Esophagus muscularis mucosa (tissue), 4 donors: ENCODE measurements at regions not wholly inside any gene's neighbourhood (a gene's known extent, or its start where the extent isn't known, plus 50 kb on each side); places are given as distances from the start of the nearest gene placed in this dataset.
A peak's percentile ranks its signal among the peaks of the same experiment; 100 is the strongest.
"Not testable (repeated sequence)": the region's sequence is repeated elsewhere in the genome, so short reads cannot be mapped to it uniquely, and the experiment has no call there.

Experiments
- DNase-seq: peaks from one replicate; pipeline ENCODE4 v3.0.0-alpha.2; 2017; ENCODE audit errors: extremely low spot score
- H3K27ac ChIP-seq, 4 donors: fragments of 200-600 bp; sonication (generic); replicated peaks in 1 of 4; 1 replicate in 3 of 4; 2 replicates in 1 of 4; pipeline ENCODE4 v1.5.1; 2016 to 2019; ENCODE audit warnings: mild to moderate bottlenecking in 1 of 4
- H3K27me3 ChIP-seq, 4 donors: fragments of 200-600 bp; sonication (generic); one replicate each; pipeline versions ENCODE4 v1.5.1 to v1.6.0; 2016 to 2019
- H3K36me3 ChIP-seq, 4 donors: fragments of 200-600 bp; sonication (generic); one replicate each; pipeline ENCODE4 v1.5.1; 2016 to 2019
- H3K4me1 ChIP-seq, 4 donors: fragments of 200-600 bp; sonication (generic); one replicate each; pipeline ENCODE4 v1.5.1; 2016 to 2019
- H3K4me3 ChIP-seq, 4 donors: fragments of 200-600 bp; sonication (generic); 1 replicate in 2 of 4; 2 replicates in 2 of 4; pipeline ENCODE4 v1.5.1; 2016 to 2019; ENCODE audit warnings: mild to moderate bottlenecking in 4 of 4, moderate library complexity in 1 of 4
- H3K9me3 ChIP-seq, 4 donors: fragments of 200-600 bp; sonication (generic); 1 replicate in 3 of 4; 2 replicates in 1 of 4; pipeline ENCODE4 v1.5.1; 2016 to 2019
- EP300 ChIP-seq: sonication (generic); formaldehyde crosslinking; IDR thresholded peaks from one replicate; pipeline ENCODE4 v1.6.1; 2017; ENCODE audit warnings: antibody characterized with exemption
- POLR2A ChIP-seq: fragments of 450-650 bp; IDR thresholded peaks from one replicate; pipeline ENCODE4 v1.6.1; 2017; ENCODE audit warnings: antibody characterized with exemption, moderate library complexity, mild to moderate bottlenecking, low read depth
- POLR2AphosphoS5 ChIP-seq, 2 donors: sonication (generic); formaldehyde crosslinking; IDR thresholded peaks; one replicate each; pipeline ENCODE4 v1.6.1; 2017; ENCODE audit warnings: antibody characterized with exemption in 2 of 2
- WGBS: methylation state at CpG from one replicate; pipeline ENCODE4 v1.1.5; 2018; 5-methylcytosine and 5-hydroxymethylcytosine counted together
- intact Hi-C: fragments of 100-400 bp; cut with DNase I; formaldehyde crosslinking; loops from one replicate; pipeline ENCODE4 v1.15.1; 2023
- TF ChIP-seq, protein P1 (sequence below), 3 experiments: fragments of 200-600 bp in 2 of 3; fragments of 450-650 bp in 1 of 3; sonication (generic) in 2 of 3; IDR thresholded peaks; one replicate each; pipeline ENCODE4 v1.5.1; 2017 to 2019; ENCODE audit warnings: antibody characterized with exemption in 3 of 3, mild to moderate bottlenecking in 2 of 3, moderate library complexity in 1 of 3

DNA sequence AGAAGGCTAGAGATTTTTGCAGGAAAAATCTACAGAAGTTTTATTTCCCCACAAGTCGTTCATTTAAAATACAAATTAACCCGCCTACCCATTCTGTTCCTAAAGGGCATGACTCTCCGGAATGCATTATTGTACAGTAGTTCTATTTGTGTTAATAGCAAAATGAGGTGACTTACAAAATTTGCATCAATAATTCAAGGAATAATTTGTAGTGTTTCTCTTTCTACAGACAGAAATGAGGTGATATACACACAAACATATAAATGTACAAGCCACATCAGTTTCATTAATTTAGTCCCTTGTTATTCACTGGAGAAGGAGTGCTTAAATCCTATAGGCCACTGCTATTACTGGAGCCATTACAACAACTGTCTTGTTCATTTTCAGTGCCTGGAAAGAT is 501.3 kb upstream of the DIAPH2 start:
- Histone ChIP-seq H3K27me3 (no peaks in the 10 kb centered on the region), H3K36me3 (no peaks in the 10 kb centered on the region), H3K4me1 (no peaks in the 10 kb centered on the region), H3K9me3 (no peaks in the 10 kb centered on the region), H3K27ac (no peak overlapping the region), H3K4me3 (no peak overlapping the region)
- TF ChIP-seq POLR2AphosphoS5 (IDR thresholded peaks at IDR 0.05) (no peak), EP300 (no peak), POLR2A (no peak)
- TF ChIP-seq, protein P1, sequence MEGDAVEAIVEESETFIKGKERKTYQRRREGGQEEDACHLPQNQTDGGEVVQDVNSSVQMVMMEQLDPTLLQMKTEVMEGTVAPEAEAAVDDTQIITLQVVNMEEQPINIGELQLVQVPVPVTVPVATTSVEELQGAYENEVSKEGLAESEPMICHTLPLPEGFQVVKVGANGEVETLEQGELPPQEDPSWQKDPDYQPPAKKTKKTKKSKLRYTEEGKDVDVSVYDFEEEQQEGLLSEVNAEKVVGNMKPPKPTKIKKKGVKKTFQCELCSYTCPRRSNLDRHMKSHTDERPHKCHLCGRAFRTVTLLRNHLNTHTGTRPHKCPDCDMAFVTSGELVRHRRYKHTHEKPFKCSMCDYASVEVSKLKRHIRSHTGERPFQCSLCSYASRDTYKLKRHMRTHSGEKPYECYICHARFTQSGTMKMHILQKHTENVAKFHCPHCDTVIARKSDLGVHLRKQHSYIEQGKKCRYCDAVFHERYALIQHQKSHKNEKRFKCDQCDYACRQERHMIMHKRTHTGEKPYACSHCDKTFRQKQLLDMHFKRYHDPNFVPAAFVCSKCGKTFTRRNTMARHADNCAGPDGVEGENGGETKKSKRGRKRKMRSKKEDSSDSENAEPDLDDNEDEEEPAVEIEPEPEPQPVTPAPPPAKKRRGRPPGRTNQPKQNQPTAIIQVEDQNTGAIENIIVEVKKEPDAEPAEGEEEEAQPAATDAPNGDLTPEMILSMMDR (IDR thresholded peaks at IDR 0.05), result no peak
- 76% methylated on average over 3 of the region's 3 CpGs for WGBS
- intact Hi-C loops, result loop anchor here (10.0 kb wide), 1 partner anchor 419 kb away; no protein-coding TSS in a partner anchor
- no peak for DNase-seq

DNA sequence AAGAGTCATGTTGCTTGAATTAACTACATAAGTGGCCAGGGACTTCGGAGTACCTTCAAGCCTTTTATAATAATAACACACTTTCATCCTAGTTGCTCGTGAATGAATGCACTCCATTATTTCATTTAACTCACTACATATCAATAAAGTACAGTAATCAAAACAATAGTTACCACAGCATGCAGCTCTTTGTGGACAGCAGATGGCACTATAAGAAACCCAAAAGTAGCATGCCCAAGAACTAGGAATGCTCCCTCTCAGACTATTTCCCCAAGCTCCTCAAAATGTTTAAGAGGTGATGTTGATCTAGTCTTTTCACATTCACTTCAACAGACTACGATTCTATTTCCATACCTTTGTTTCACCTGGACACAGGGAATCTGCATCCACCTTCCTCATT is 500.8 kb upstream of the DIAPH2 start:
- TF ChIP-seq POLR2A, result no peak
- TF ChIP-seq EP300, result no peak
- TF ChIP-seq, protein P1 (IDR thresholded peaks at IDR 0.05), result peak in 1 of 3 experiments; percentile 38
- no peak for TF ChIP-seq POLR2AphosphoS5 (IDR thresholded peaks at IDR 0.05)
- intact Hi-C loops, result loop anchor here (10.0 kb wide), 1 partner anchor 419 kb away; no protein-coding TSS in a partner anchor
- DNase-seq, result no peak
- Histone ChIP-seq H3K4me1 (no peaks in the 10 kb centered on the region), H3K27ac (no peak overlapping the region), H3K36me3 (no peaks in the 10 kb centered on the region), H3K4me3 (no peak overlapping the region), H3K9me3 (no peaks in the 10 kb centered on the region), H3K27me3 (no peaks in the 10 kb centered on the region)
- 30% methylated on average over 3 of the region's 3 CpGs for WGBS

DNA sequence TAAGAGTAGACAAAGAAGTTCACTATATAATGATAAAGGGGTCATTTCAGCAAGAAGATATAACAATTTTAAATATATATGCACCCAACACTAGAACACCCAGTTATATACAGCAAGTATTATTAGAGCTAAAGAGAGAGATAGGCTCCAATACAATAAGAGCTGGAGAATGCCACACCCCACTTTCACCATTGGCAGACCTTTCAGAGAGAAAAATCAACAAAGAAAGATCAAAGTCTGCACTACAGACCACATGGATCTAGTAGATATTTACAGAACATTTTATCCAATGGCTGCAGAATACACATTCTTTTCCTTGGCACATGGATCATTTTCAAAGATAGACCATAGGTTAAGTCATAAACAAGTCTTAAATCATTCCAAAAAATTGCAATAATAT is 479.7 kb upstream of the DIAPH2 start:
- no peaks in the 10 kb centered on the region for H3K4me1 ChIP-seq
- H3K4me3 ChIP-seq, result no peak overlapping the region
- TF ChIP-seq EP300, result no peak
- TF ChIP-seq POLR2A, result no peak
- TF ChIP-seq POLR2AphosphoS5 (IDR thresholded peaks at IDR 0.05), result no peak
- TF ChIP-seq, protein P1 (IDR thresholded peaks at IDR 0.05), result no peak
- intact Hi-C loops, result no loop called here
- H3K9me3 ChIP-seq, result no peaks in the 10 kb centered on the region
- no peak overlapping the region for H3K27ac ChIP-seq
- no peaks in the 10 kb centered on the region for H3K36me3 ChIP-seq
- no peak for DNase-seq
- H3K27me3 ChIP-seq, result no peaks in the 10 kb centered on the region

DNA sequence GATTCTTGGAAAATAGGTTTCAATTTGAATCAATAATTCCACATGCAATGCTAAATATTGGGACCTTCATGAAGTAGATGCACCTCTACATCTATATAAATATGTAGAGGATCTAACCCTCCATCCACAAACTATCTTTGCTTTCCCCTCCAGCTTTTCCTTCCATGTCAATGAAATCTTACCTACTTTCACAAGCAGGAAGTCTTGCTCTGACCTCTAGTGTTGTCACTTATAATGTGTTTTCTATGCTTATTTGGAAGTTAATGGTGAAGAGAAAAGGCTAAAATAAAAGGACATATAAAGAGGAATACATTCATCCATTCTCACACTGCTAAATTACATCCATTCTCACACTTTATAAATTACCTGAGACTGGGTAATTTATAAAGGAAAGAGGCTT is 472.7 kb upstream of the DIAPH2 start:
- Histone ChIP-seq H3K9me3 (peaks cover 0 to 13% (median 0%) of the 10 kb centered on the region in 4 donors), H3K36me3 (no peaks in the 10 kb centered on the region), H3K4me1 (no peaks in the 10 kb centered on the region), H3K27ac (no peak overlapping the region), H3K27me3 (no peaks in the 10 kb centered on the region), H3K4me3 (no peak overlapping the region)
- no peak for DNase-seq
- intact Hi-C loops, result no loop called here
- TF ChIP-seq EP300 (no peak), POLR2A (no peak), POLR2AphosphoS5 (IDR thresholded peaks at IDR 0.05) (no peak)
- TF ChIP-seq, protein P1 (IDR thresholded peaks at IDR 0.05), result no peak

DNA sequence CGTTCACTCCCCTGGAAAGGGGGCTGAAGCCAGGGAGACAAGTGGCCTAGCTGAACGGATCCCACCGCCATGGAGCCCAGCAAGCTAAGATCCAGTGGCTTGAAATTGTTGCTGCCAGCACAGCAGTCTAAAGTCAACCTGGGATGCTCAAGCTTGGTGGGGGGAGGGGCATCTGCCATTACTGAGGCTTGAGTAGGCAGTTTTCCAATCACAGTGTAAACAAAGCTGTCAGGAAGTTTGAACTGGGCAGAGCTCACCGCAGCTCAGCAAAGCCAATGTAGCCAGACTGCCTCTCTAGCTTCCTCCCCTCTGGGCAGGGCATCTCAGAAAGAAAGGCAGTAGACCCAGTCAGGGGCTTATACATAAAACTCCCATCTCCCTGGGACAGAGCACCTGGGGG is 470.0 kb upstream of the DIAPH2 start:
- H3K4me1 ChIP-seq, DNase-seq, intact Hi-C loops, H3K4me3 ChIP-seq, H3K36me3 ChIP-seq, H3K27ac ChIP-seq, H3K27me3 ChIP-seq: not testable (repeated sequence)
- 83% methylated on average over 4 of the region's 4 CpGs for WGBS
- H3K9me3 ChIP-seq, result peaks cover 0 to 16% (median 0%) of the 10 kb centered on the region in 4 donors
